Type B pancreatic cell (in vitro differentiated cells): ENCODE measurements at regions not wholly inside any gene's neighbourhood (a gene's known extent, or its start where the extent isn't known, plus 50 kb on each side); places are given as distances from the start of the nearest gene placed in this dataset.

Source experiments
- DNase-seq: peaks from one replicate; pipeline ENCODE4 v3.0.0; 2021; ENCODE audit warnings: mixed read lengths; ENCODE audit not compliant: unreplicated experiment; ENCODE audit errors: extremely low spot score
- H3K27ac Mint-ChIP-seq: 2 replicates; pipeline ENCODE4 v1.8.0; 2021; ENCODE audit warnings: mild to moderate bottlenecking, mixed read lengths
- H3K27me3 Mint-ChIP-seq: 2 replicates; pipeline ENCODE4 v1.8.0; 2021; ENCODE audit warnings: mixed read lengths
- H3K36me3 Mint-ChIP-seq: 2 replicates; pipeline ENCODE4 v1.8.0; 2021; ENCODE audit warnings: mixed read lengths
- H3K4me1 Mint-ChIP-seq: one replicate; pipeline ENCODE4 v1.8.0; 2021; ENCODE audit warnings: mixed read lengths; ENCODE audit not compliant: unreplicated experiment
- H3K4me3 Mint-ChIP-seq: 2 replicates; pipeline ENCODE4 v1.8.0; 2021; ENCODE audit warnings: mild to moderate bottlenecking, mixed read lengths
- H3K9me3 Mint-ChIP-seq: 2 replicates; pipeline ENCODE4 v1.8.0; 2021; ENCODE audit warnings: mixed read lengths
- CTCF ChIP-seq: fragments of 200-600 bp; sonication (generic); conservative IDR thresholded peaks from 2 replicates; pipeline ENCODE4 v1.5.0; 2021; ENCODE audit warnings: antibody characterized with exemption, mild to moderate bottlenecking

- no peaks in the 10 kb centered on the region for H3K9me3 Mint-ChIP-seq
- no peak overlapping the region for H3K27ac Mint-ChIP-seq
- H3K27me3 Mint-ChIP-seq, result peaks cover 14% of the 10 kb centered on the region
- no peak overlapping the region for H3K4me3 Mint-ChIP-seq
- DNase-seq, result no peak
- H3K4me1 Mint-ChIP-seq, result peaks cover 13% of the 10 kb centered on the region
- TF ChIP-seq CTCF, result no peak
- H3K36me3 Mint-ChIP-seq, result no peaks in the 10 kb centered on the region
Observed at GRCh38 chr17:71985111-71986039, 135.4 kb upstream of the SOX9 start.

- DNase-seq, result no peak
- no peak overlapping the region for H3K27ac Mint-ChIP-seq
- H3K36me3 Mint-ChIP-seq, result no peaks in the 10 kb centered on the region
- H3K4me3 Mint-ChIP-seq, result no peak overlapping the region
- peaks cover 13% of the 10 kb centered on the region for H3K4me1 Mint-ChIP-seq
- no peaks in the 10 kb centered on the region for H3K9me3 Mint-ChIP-seq
- peaks cover 13% of the 10 kb centered on the region for H3K27me3 Mint-ChIP-seq
- TF ChIP-seq CTCF, result no peak
Observed at GRCh38 chr17:71986886-71987285, 133.9 kb upstream of the SOX9 start.

- Mint-ChIP-seq H3K9me3 (no peaks in the 10 kb centered on the region), H3K4me3 (no peak overlapping the region), H3K4me1 (peaks cover 13% of the 10 kb centered on the region), H3K27ac (no peak overlapping the region), H3K36me3 (no peaks in the 10 kb centered on the region), H3K27me3 (peaks cover 11% of the 10 kb centered on the region)
- no peak for DNase-seq
- no peak for TF ChIP-seq CTCF
Observed at GRCh38 chr17:71987634-71988033, 133.2 kb upstream of the SOX9 start.

GRCh38 chr17:71989117-71989516, 131.7 kb upstream of the SOX9 start:
- peaks cover 8% of the 10 kb centered on the region for H3K27me3 Mint-ChIP-seq
- no peak for TF ChIP-seq CTCF
- no peaks in the 10 kb centered on the region for H3K36me3 Mint-ChIP-seq
- DNase-seq, result no peak
- H3K4me3 Mint-ChIP-seq, result no peak overlapping the region
- H3K4me1 Mint-ChIP-seq, result peaks cover 13% of the 10 kb centered on the region
- H3K9me3 Mint-ChIP-seq, result no peaks in the 10 kb centered on the region
- no peak overlapping the region for H3K27ac Mint-ChIP-seq

- Mint-ChIP-seq H3K4me1 (no peaks in the 10 kb centered on the region), H3K4me3 (no peak overlapping the region)
- TF ChIP-seq CTCF, result no peak
Observed at GRCh38 chr17:71993363-71993762, 127.5 kb upstream of the SOX9 start.

More at GRCh38 chr17:71993363-71993762, 127.5 kb upstream of the SOX9 start:
- DNase-seq, result no peak
- Mint-ChIP-seq H3K27me3 (peaks cover 8% of the 10 kb centered on the region), H3K36me3 (no peaks in the 10 kb centered on the region), H3K9me3 (no peaks in the 10 kb centered on the region), H3K27ac (no peak overlapping the region)
